Ovary (tissue), 7 donors: ENCODE measurements at regions not wholly inside any gene's neighbourhood (a gene's known extent, or its start where the extent isn't known, plus 50 kb on each side); places are given as distances from the start of the nearest gene placed in this dataset.

Source experiments
- DNase-seq, 5 donors: peaks; one replicate each; pipeline ENCODE4 v3.0.0-alpha.2; 2019 to 2020
- H3K27ac ChIP-seq, 2 donors: fragments of 200-600 bp; one replicate each; pipeline versions ENCODE4 v1.5.1 to v1.8.0; 2019 to 2022
- H3K27me3 ChIP-seq: fragments of 200-600 bp; one replicate; pipeline ENCODE4 v1.8.0; 2022
- H3K36me3 ChIP-seq: fragments of 200-600 bp; sonication (generic); one replicate; pipeline ENCODE4 v1.5.1; 2019
- H3K4me1 ChIP-seq: one replicate; pipeline ENCODE4 v1.8.1; 2013; ENCODE audit warnings: mild to moderate bottlenecking, moderate library complexity; ENCODE audit not compliant: insufficient read depth
- H3K4me3 ChIP-seq: fragments of 200-600 bp; sonication (generic); one replicate; pipeline ENCODE4 v1.5.1; 2017
- H3K9me3 ChIP-seq, 2 donors: fragments of 200-600 bp in 1 of 2; sonication (generic) in 1 of 2; one replicate each; pipeline versions ENCODE4 v1.5.1 to v1.8.1; 2013 to 2019; ENCODE audit warnings: mild to moderate bottlenecking in 1 of 2, moderate library complexity in 1 of 2
- CTCF ChIP-seq, 3 donors: fragments of 450-650 bp in 2 of 3; fragments of 200-600 bp in 1 of 3; IDR thresholded peaks; one replicate each; pipeline versions ENCODE4 v1.5.1 to v1.8.0; 2016 to 2022; ENCODE audit warnings: antibody characterized with exemption in 3 of 3, mild to moderate bottlenecking in 1 of 3
- EP300 ChIP-seq: sonication (generic); formaldehyde crosslinking; IDR thresholded peaks from one replicate; pipeline ENCODE4 v1.6.1; 2017; ENCODE audit warnings: antibody characterized with exemption
- POLR2A ChIP-seq: fragments of 450-650 bp; IDR thresholded peaks from one replicate; pipeline ENCODE4 v1.6.1; 2017; ENCODE audit warnings: antibody characterized with exemption, mild to moderate bottlenecking, moderate library complexity
- WGBS, 3 donors: extraction: QIAGEN DNeasy Blood & Tissue Kit in 1 of 3; methylation state at CpG; one replicate each; pipeline versions ENCODE4 v1.1.5 to v1.1.7; 2013 to 2017; 5-methylcytosine and 5-hydroxymethylcytosine counted together
- intact Hi-C, 4 donors: fragments of 100-400 bp; cut with DNase I; formaldehyde crosslinking; loops; one replicate each; pipeline versions ENCODE4 v1.11.0 to v1.15.1; 2022 to 2023
- donor health status: DM: no; HTN: no; CAD: no; lungs with moderate emphysema.
- donor health status: DM: no; HTN: no; CAD: no.
- donor health status: Bipolar disorder and iron deficiency.
- donor health status: DM: no; HTN: no; CAD: no.
- donor health status: DM: yes; HTN: yes; CAD: no.

- no peaks in the 10 kb centered on the region for H3K9me3 ChIP-seq
- H3K27me3 ChIP-seq, result no peaks in the 10 kb centered on the region
- no peak overlapping the region for H3K27ac ChIP-seq
- WGBS, 3 donors, result 41 to 65% (median 63%) methylated on average over 3 of the region's 3 CpGs
- no peaks in the 10 kb centered on the region for H3K36me3 ChIP-seq
- no peak for DNase-seq
- no peaks in the 10 kb centered on the region for H3K4me1 ChIP-seq
- TF ChIP-seq POLR2A (no peak), CTCF (IDR thresholded peaks at IDR 0.05) (no peak), EP300 (no peak)
- intact Hi-C loops, result no loop called here
- H3K4me3 ChIP-seq, result no peak overlapping the region
Measured at GRCh38 chr4:22959483-22959882, 266.7 kb downstream of the GBA3 start.

DNA sequence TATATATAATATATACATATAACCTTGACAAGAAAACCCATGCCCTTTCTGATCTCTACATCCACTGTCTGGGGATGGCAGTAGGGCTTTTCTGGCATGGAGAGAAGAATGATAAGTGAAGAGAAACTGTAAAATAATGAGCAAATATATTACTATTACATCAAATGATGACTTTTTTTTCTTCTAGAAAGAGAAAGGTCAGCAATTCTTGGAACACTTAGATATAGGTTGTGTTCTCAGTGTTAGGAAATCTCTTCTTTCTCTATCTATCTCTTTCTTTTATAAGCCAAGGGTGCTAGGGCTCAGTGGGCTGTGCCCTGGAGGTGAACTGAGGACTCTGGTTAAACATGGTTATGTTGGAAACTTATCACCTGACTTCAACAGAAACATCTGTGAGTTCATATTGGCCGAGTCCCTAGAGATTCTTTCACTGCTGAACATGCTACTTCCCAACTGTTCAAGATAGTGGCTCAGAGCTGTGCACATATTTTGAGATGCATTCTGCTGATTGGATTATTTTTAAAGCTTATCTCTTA, 265.1 kb downstream of the GBA3 start:
- no peak overlapping the region for H3K27ac ChIP-seq
- H3K36me3 ChIP-seq, result no peaks in the 10 kb centered on the region
- 15 to 34% (median 22%) methylated on average over 1 of the region's 1 CpG for WGBS, 3 donors
- H3K9me3 ChIP-seq, result no peaks in the 10 kb centered on the region
- TF ChIP-seq EP300 (no peak), CTCF (IDR thresholded peaks at IDR 0.05) (no peak), POLR2A (no peak)
- H3K4me1 ChIP-seq, result no peaks in the 10 kb centered on the region
- DNase-seq, result no peak
- intact Hi-C loops, result no loop called here
- no peaks in the 10 kb centered on the region for H3K27me3 ChIP-seq
- no peak overlapping the region for H3K4me3 ChIP-seq

DNA sequence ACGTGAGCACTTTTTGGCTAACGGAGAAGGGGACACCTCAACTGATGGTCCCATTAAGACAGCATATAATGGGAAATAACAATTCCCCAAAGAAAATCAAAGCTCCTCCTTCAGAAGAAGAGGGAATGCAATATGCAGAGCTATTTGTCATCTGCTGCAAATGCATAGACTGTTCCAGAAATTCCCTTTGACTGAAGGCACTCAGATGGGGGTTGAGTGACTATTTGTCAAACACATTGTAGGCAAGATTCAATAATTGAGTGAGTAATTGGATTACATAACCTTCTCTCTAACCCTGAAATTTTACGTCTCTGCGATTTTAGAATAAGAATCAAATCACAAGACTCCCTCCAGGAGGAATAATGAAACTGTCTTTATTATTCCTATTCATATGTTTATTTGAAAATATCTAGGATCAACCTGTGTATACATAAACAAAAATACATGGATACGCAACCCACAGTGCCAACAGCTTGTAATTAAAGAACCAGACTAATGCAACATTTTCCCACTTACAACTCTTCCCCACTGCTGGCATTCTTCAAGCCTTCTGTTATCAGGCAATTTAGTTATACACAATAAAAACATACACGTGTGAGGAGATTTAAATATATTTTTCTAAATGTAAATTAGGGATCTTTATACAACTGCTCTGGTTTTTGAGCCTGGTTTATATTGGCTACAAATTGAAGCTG, 256.6 kb downstream of the GBA3 start:
- DNase-seq, result no peak
- intact Hi-C loops, result no loop called here
- H3K4me1 ChIP-seq, result no peaks in the 10 kb centered on the region
- no peak overlapping the region for H3K27ac ChIP-seq
- no peak overlapping the region for H3K4me3 ChIP-seq
- TF ChIP-seq CTCF (IDR thresholded peaks at IDR 0.05) (no peak), POLR2A (no peak), EP300 (no peak)
- no peaks in the 10 kb centered on the region for H3K9me3 ChIP-seq
- no peaks in the 10 kb centered on the region for H3K36me3 ChIP-seq
- 65 to 76% (median 66%) methylated on average over 6 of the region's 6 CpGs for WGBS, 3 donors
- no peaks in the 10 kb centered on the region for H3K27me3 ChIP-seq

DNA sequence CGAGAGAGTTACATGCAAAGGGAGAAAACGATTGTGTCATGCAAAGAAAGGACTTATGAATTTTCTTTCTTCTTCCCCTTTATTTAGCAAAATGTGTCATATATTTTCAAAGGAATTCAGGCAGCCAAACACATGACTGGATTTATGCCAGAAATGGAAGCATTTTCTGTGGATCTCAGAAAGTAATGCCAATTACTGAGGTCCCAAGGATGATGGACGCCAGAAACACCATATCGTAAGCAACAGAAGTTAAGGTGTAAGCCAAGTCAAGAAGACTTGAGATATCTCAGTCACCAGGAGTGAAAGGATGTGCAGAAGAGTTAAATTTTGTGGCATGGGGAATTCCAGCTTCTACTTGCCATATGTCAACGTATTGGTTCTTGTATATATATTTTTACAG, 255.1 kb downstream of the GBA3 start:
- no peak overlapping the region for H3K27ac ChIP-seq
- WGBS, 3 donors, result 72 to 77% (median 73%) methylated on average over 5 of the region's 5 CpGs
- no peaks in the 10 kb centered on the region for H3K9me3 ChIP-seq
- no peaks in the 10 kb centered on the region for H3K36me3 ChIP-seq
- no peak for TF ChIP-seq EP300
- intact Hi-C loops, result no loop called here
- no peak overlapping the region for H3K4me3 ChIP-seq
- H3K4me1 ChIP-seq, result no peaks in the 10 kb centered on the region
- H3K27me3 ChIP-seq, result no peaks in the 10 kb centered on the region
- DNase-seq, result no peak

DNA sequence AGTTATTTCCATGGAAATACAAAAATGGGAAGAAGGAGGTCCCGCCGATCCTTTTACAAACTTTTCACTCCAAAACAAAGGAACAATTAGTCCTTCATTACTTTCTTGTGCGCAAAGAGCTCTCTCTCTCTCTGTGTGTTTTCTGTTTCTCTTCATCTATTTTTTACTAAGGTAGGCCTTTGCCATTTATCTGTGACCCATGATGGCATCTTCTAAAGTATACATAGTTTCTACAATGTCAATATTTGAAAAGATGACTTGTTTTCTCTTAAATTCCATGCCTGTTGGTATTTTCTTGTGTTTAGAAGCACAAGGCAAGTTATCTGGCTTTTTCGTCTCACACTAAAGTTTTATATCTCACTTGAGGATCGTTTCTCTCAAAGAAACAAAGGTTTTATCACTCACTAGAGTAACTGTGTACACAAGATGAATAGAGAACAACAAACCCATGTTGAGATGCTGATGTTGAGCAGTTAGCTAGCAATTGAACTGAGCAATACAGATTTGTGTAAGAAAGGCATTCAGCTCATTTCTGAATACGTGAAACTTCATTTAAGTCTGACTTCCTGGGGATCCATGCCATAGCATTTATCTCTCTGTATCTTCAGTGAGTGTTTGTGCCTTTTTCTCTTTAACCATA, 250.3 kb downstream of the GBA3 start:
- no peak for DNase-seq
- WGBS, 3 donors, result 74 to 76% (median 75%) methylated on average over 6 of the region's 6 CpGs
- intact Hi-C loops, result no loop called here
- TF ChIP-seq CTCF (IDR thresholded peaks at IDR 0.05), result no peak
- Histone ChIP-seq H3K4me1 (no peaks in the 10 kb centered on the region), H3K36me3 (no peaks in the 10 kb centered on the region), H3K27me3 (no peaks in the 10 kb centered on the region), H3K27ac (no peak overlapping the region), H3K4me3 (no peak overlapping the region), H3K9me3 (no peaks in the 10 kb centered on the region)
